ENCODE measurements at regions not wholly inside any gene's neighbourhood (a gene's known extent, or its start where the extent isn't known, plus 50 kb on each side); places are given as distances from the start of the nearest gene placed in this dataset.
"Not testable (repeated sequence)": the region's sequence is repeated elsewhere in the genome, so short reads cannot be mapped to it uniquely, and the experiment has no call there.

DNA sequence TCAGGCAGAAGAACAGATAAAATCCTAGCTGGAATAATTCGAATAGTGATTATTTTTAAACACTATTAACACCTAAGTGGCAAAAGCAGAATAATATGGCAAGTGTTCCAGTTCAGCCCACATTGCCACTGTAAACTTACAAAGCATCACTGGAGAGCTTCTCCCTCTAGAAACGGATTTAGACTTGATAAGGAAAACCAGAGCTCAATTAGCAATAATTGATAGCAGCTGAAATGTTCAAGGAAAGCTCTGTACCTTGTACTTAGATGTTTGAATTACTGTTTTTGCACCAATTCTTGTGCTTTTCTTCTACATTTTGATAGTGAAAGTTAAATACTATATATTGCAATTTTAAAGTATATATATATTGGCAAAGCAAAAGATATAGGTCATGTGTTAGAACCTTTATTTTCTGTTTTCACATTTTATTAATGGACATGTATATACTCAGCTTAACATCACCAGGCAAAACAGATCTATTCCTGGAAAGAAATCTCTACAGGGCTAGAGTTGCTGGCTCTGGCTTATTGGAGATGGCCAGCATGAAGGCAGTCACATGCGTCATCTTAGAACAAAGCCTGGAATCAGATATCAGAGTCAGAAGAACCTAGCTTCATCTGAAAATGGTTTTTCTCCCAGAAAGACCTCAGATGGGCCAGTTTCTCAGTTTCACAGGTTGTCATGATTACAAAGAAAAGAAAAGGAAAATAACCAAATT is 149.1 kb upstream of the CTAGE1 start:
- DNase-seq = no peak

DNA sequence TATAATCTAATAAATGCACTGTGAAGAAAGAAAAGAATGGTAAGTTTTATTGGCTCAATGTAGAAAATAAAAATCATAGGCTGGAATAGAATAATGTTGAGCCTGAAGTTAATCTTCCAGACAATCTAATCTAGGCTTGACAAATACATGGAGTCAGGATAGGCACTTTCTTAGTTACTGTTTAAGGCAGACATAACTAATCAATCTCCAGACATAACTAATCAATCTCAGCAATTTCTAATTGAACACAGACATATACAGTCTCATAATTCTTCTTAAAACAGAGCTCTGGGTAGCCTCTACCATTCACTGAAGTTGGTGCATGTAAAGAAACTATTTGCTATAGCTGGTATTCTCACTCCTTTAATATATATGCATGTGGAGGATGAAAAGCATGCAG is 150.1 kb upstream of the CTAGE1 start:
- DNase-seq = no peak

DNA sequence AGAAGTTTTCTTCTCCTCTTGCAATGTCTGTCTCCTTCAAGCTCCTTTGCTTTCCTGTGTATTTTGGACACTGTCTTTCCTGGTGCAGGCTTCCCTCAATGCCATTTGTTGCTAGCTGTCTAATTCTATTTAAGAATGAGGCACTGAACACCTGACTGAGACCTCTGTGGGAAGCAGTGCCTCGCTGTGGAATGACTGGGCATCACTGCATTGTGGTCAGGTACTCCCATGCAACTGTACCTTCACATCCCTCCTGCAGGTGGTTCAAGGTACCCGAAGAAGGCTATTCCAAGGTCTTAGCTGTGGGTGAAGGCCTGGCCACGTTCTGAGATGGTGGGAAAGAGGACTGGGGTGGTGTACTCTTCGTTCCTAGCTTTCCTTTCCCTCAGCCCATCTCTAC is 152.8 kb upstream of the CTAGE1 start:
- no peak for DNase-seq

DNA sequence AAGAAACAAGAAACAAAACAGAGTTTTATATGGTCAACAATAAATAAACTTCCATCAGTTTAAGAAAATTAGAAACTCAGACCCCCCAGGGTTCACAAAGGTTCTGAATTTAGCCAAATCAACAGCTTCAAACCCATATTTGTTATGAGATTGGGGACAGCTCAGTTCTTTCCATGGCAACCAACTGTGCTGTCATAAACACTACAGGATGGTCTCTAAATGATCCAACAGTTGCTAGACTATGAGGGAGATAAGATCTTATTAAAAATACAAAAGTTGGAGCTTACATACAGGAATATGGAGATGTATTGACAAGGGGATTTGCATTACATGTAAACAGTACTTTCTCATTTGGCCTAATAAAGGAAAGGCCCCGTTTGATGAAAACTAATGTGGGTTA is 154.6 kb upstream of the CTAGE1 start:
- DNase-seq = no peak

DNA sequence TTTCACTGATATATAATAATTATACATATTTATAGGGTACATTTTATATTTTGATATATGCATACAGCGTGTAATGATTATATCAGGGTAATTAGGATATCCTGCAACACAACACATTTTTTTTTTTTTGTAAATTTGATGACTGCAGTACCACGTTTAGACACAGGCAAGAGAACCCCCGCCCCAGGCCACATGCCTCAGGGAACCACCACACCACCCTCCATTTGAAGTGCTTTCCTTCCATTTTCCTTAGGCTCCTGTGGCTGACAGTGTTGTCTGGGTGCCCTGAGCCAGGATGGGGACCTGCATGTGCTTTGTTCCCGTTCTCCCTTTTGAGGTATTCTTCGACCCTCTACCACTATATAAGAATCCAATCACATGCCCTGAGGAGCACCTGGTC is 161.6 kb upstream of the CTAGE1 start:
- no peak for DNase-seq

DNA sequence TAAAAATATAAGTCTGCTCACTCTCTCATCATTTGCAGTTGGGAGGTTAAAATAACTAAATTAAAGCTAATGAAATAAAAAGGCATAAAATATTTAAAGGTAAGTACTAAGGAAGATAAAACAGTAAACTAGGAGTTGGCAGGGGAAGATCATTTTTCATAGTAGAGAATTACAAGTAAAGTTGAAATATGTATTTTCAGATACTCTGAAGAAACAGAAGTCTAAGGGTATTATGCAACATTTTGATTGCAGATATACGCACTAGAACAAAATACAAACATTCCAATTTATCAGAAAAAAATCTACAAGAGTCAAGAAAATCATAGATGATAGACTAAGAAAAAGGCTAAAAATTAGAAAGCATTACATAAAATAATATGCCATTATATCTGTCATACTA is 167.6 kb upstream of the CTAGE1 start:
- DNase-seq = no peak

DNA sequence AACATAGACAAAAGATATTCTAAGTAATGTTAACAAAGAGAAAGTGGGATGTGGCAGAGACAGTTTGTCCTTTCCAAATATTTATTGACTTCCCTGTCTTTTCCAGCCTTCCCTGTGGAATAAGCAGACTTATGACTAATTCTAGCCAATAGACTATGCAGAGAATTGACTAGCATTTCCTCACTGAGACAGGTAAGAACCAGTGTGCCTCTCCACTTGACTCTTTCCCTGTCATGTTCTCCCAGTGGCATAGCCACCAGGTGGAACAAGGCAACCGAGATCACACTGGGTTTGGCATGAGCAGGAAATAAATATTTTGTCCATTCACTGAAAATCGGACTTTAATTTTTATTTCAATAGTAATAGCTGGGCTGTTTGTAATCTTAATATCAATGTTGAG is 168.1 kb upstream of the CTAGE1 start:
- no peak for DNase-seq

DNA sequence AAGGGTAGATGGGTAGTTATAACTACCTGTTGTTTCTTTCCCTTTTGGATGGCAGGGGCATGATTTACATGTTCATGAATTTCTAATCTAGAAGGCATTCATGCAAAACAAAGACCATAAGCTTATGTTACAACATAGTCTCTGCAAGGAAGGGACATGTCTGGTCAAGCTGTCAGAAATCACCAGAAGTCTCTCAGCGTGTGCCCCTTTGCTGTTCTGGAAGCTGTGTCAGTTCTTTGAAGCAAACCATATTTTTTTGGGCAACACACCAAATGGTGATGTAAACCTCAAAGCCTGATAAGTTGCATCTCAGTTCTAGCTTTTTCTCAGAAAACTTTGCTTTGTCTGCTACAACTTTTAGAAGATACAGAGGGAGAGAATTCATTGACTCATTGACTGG is 173.5 kb upstream of the CTAGE1 start:
- DNase-seq = no peak

DNA sequence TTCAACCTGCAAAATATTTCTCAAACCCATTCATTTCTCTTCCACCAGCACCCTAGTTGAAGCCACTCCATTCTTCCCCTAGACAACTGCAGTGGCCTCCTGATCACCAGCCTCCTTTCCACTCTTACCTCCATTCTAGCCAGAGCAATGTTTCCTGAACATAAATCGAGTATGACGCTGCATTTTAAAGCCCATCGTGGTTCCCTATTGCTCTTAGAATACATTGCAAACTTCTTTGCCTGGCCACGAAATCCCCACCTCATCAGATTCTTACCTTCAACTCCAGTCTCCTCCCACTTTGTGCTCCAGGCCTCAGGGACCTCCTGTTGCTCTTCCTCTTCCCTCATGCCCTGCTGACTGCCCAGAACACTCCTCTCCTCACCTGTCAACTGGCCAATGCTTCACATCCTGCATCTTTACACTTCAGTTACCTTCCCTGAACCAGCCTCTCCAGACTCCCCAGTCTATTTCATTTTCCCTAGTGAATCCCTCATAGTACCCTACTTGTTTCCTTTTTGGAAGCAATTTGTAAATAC is 176.5 kb upstream of the CTAGE1 start:
- no peak for DNase-seq

DNA sequence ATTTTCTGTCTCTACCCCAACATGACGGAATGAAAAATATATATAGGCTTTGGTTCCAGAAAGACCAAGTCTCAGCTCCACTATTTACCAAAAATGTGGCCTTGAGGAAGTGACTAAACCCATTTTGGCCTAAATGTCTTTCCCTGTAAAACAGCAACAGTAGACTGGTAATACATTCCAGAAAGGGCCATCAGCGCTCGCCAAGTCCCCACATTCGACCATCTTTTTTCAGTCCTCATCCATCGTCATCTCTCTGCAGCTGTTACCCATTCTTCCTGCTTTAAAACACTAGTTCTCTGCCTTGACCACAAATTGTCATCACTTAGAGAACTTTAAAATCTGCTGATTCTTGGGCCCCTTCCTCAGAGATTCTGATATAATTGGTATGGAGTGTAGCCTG is 183.8 kb upstream of the CTAGE1 start:
- no peak for DNase-seq

DNA sequence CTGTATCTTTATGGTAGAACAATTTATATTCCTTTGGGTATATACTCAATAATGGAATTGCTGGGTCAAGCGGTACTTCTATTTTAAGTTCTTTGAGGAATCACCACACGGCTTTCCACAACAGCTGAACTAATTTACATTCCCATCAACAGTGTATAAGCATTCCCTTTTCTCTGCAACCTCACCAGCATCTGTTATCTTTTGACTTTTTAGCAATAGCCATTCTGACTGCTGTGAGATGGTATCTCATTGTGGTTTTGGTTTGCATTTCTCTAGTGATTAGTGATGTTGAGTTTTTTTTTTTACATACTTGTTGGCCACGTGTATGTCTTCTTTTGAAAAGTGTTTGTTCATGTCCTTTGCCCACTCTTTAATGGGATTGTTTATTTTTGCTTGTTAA is 184.7 kb upstream of the CTAGE1 start:
- DNase-seq = not testable (repeated sequence)

DNA sequence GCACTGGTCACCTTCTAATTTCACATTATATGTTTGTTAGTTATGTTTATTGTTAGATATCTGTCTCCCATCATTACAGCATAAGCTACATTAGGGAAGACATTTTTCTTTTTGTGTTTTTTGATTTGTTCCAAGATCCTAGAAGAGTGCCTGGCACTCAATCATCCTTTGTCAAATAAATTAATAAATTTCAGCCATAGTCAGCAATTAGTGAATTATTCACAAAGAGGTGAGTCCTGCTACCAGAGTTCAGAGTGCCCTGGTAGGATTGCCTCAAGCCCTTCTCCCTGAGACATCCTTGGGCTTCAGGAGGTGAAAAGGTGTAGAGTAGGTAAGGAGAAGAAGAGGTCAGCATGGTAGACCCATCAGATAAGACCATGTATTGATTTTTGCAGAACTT is 186.2 kb upstream of the CTAGE1 start:
- DNase-seq = no peak

DNA sequence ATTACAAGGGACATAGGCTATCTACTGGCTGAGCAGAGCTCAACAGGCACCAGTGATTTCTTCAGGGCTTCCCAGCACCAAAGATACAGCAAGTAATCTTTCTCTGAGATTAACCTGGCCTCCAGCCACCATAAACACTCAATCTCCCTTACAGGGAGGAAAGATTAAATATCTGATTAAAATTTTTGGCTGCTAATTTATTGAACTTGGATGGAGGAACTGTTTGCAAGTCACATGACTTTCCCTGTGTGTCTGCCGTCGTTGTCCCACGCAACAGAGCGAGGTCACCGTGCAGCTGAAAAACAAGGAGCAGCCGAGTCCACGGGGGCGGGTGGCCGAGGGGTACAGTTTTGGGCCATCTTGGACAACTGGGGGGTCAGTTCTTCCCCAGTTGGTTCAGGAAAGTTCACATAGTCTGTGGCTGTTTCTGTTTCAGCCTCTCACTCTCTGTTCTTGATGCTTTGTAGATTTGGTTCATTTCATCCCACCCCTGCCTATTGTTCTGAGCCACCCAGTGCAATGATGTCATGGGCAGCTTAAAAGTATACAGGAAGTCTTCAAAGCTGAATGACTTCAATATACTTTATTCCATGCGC is 186.8 kb upstream of the CTAGE1 start:
- peak; percentile 1 for DNase-seq

DNA sequence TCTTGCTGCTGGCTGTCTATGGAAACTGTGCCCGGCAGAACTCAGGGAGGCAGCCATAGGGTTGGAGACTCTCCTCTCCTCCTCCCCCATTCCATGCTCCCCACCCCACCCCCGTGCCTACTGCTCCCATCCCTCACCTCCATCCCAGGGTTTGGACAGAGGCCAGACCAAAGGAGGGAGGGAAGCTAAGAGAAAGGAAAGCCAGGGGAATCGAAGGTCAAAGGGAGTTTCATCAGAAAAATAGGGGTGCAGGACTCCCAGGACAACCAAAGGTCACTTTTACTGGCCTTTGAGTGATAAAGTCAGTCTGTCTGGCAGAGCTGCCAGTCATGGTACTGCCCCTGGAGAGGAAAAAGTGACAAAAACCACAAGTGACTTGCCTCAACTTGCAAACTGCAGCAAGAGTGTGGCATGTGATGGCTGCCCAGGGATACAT is 187.3 kb upstream of the CTAGE1 start:
- DNase-seq = no peak

DNA sequence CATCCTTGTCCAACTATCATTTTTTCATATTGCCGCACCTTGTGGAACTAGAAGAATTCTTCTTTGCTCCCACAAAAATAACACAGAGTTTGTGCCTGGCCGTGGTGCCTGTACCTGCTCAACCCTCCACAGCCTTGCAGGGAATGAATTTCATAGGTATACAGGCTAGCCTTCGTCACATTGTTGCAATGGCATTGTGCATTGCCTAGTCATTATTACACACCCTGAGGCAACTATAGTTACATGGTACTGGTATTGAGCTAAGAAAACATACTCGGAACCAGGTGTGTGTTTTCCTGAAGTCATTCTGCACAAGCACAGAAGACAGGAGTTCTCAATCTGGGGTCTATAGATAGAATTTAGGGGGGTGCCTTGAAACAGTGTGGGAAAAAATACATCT is 188.0 kb upstream of the CTAGE1 start:
- DNase-seq = no peak

DNA sequence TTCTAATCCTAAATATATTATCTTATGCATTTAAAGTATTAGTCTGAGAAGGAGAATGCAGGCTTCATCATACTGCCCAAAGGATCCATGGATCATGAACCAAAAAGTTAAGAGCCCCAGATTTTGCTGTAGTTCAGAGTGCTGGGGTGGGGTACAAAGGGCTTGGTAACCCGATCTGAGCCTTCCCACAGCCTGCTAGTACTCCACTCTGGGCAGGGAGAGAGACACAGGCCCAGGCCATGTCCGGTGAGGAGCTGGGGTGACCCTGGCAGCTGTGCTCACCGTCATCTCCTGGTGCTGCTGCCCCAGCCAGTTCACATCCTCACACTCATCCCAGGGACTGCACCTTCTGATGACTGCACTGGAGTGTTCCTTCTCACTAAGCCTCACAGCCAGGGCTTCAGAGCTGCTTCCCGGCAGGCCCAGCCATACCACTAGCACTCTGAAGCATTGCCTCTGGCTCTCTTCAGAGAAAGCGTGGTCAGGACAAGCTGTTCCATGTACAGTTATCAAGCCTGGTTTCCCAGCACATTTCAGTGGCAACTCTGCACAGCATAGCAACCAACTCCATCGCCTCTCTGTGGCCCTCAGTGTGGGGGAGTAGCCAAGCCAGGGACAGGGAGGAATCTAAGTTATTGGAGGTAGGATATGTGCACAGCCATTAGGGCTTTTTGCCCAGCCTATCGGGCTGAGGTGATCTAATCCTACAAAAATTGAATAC is 189.0 kb upstream of the CTAGE1 start:
- DNase-seq = no peak

DNA sequence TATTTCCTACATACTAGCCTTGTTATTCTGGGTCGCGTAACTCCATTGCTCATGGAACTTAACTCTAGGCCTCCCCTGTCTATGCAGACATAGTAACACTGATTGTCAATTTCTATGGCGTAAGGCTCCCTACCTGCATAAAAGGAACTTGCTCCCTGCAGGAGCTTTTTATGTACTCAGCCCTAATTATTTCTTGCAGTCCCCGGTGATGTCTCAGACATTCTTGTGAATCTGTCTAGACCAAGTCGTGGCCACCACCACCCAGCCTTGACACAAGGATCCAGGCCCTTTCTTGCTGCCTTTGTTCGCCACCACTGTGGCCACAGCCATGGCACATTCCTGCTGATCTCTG is 189.5 kb upstream of the CTAGE1 start:
- DNase-seq = no peak

DNA sequence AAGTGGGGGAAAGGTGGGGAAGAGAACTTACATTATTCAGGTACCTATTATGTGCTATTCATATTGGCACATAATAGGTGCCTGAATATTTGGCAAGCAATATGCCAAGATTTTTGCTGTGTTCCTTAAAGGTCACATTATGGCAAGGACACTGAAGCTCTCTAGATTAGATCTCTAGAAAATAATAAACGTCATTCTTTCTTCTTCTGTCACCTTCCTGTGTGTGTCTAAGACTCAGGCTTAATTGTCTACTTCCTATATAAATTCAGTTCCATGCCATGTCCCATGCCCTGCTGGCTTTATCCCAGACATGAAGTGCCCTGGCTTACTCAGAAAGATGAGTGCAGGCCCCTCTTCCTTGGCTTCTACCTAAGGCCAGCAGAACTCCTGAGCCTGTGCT is 191.1 kb upstream of the CTAGE1 start:
- no peak for DNase-seq

DNA sequence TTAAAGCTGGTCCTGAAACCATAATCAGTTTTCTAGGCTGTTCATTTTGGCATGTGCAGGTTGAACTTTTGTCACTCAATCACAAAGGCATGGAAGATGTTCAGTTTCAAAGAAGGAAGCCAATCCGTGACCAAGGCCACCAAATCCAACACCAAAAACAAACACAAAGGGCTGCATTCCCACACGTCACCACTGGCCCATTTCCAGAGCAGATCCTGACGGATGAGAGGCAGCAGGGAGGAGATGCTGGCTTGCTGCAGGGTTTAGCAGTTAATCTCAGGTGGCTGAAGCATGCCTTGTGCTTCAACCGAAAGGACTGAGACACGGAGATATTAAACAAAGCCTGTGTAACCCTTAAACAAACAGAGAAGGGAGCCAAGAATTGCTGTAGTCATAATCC is 191.9 kb upstream of the CTAGE1 start:
- no peak for DNase-seq

DNA sequence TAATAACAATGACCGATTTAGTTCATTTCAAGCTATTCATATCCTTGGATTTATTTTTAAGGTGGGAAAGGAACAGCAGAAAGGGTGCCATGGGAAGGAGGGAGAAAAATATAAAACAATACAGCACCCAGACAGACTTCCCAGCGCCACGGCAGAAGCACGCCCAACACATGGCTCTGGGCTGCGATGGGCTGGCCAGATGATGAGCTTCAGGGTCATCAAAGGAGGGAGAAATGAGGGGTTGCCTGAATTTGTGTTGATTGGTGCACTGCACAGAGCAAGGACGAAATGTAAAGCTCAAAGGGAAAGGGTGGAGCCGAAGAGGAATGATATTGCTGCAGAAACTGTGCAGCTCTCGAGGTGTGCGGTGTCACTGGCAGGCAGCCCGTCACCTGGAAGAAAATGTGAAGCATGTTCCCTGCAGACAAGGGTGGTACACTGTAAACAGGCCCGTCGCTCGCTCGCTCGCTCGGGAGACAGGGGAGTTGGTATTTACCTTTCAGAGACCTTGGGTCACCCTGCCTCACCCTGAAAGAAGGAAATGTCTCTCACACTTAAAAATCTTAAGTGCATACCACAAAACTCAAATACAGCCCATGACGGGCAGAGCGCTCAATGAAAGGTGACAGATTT is 195.5 kb upstream of the CTAGE1 start:
- DNase-seq = no peak

DNA sequence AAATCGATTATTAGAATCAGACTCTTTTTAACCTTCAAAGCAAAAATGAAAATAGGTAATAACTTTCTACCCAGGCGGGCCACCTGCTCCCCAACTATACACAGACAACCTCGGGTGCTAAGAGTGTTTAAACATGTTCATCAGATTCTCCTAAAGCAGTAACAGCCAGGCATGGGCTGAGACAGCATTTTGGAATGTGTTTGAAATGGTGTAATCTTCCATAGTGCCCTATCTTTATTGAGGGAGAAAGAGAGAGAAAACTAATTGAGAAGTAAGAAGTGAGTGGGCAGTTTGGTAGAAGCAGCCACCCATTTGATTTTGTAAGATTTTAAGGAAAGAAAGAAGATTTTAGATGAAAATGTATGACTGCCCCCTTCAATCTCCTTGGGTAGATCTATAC is 196.1 kb upstream of the CTAGE1 start:
- no peak for DNase-seq

DNA sequence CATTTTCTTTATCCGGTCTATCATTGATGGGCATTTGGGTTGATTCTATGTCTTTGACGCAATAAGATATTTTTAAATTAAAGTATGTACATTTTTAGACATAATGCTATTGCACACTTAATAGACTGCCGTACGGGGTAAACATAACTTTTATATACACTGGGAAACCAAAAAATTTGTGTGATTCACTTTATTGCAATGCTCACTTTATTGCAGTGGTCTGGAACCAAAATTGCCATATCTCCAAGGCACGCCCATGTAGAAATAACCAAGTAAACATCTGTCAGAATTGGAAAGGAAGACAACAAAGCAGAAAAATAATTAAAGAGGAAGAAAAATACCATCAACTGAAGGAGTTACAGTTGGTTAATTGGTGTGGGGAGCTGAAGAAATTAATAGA is 205.8 kb upstream of the CTAGE1 start:
- no peak for DNase-seq

DNA sequence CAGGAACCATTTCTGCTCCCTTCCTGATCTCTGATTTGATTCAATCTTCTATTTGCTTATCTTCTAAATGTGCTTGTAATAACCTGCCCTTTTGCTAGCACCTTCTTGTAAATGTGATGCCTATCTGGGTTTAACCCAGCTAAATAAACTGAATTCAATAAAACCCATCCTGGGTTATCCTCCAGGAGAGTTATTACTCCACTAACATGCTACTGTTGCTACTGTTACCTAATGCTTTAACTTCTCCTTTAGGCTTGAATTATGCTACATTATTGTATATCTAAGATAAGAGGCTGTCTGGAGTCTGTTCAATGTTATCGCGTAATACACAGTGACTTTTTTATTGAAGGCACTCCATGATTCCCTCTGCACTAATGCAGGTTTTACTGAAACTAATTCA is 206.5 kb upstream of the CTAGE1 start:
- peak; percentile 1 for DNase-seq

Data from skin of body (tissue), 1 donor.